Left renal pelvis (tissue), 4 donors: ENCODE measurements at regions not wholly inside any gene's neighbourhood (a gene's known extent, or its start where the extent isn't known, plus 50 kb on each side); places are given as distances from the start of the nearest gene placed in this dataset.
"Not testable (repeated sequence)": the region's sequence is repeated elsewhere in the genome, so short reads cannot be mapped to it uniquely, and the experiment has no call there.

ENCODE experiments used
- DNase-seq, 4 donors: peaks; one replicate each; pipeline ENCODE4 v3.0.0-alpha.2; 2013; ENCODE audit warnings: low read depth in 4 of 4, low spot score in 3 of 4

GRCh38 chr18:42530276-42530675 lies 575.2 kb downstream of the PIK3C3 start:
- DNase-seq: peak in 1 of 4 donors; percentile 41

- DNase-seq: no peak
Observed at GRCh38 chr18:42532119-42532518, 577.1 kb downstream of the PIK3C3 start.

- no peak for DNase-seq
Observed at GRCh38 chr18:42533009-42533575, 578.1 kb downstream of the PIK3C3 start.

GRCh38 chr18:42533616-42534015 lies 578.6 kb downstream of the PIK3C3 start:
- no peak for DNase-seq

- no peak for DNase-seq
Observed at GRCh38 chr18:42534313-42534712, 579.3 kb downstream of the PIK3C3 start.

DNA sequence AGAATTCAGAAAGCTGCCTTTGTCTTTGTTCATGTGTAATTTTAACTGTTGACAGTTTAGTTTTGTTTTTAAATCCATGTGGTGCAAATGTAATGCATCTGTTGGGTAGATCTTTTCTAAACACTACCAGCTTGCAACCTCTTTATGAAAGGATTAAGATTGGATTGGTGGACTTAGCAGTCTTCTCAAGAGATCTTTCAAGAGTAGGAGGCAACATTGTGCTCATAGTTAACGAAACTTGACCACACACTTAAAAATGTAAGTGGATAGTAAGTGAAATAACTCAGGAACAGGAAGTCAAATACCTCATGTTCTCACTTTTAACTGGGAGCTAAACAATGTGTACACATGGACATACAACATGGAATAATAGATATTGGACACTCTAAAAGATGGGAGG lies 579.0 kb downstream of the RIT2 start:
- DNase-seq: no peak

GRCh38 chr18:42537291-42537690 lies 578.2 kb downstream of the RIT2 start:
- no peak for DNase-seq

DNA sequence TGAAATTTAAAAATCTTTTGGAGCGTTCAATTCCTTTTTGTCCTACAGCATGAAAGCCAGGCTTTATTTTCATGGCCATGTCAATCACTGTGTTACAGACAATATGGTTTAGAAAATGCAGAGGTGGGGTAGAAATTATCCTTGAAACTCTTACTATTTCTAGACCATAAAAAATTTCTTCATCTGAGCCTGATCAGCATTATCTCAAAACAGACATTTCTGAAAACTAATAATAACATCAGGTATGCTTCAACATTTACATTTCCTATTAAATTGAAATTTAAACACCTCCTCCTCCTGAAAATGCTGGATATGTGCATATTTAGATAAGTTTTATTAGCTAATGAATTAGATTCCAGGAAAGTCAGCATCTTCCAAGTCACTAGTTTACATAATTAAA lies 570.6 kb downstream of the RIT2 start:
- no peak for DNase-seq

- DNase-seq: no peak
Observed at GRCh38 chr18:42545825-42546224, 569.7 kb downstream of the RIT2 start.

- no peak for DNase-seq
Observed at GRCh38 chr18:42548493-42548892, 567.0 kb downstream of the RIT2 start.

GRCh38 chr18:42549596-42549995 lies 565.9 kb downstream of the RIT2 start:
- DNase-seq: no peak

- DNase-seq: not testable (repeated sequence)
Observed at GRCh38 chr18:42552559-42552958, 562.9 kb downstream of the RIT2 start.

- no peak for DNase-seq
Observed at GRCh38 chr18:42559069-42559690, 556.3 kb downstream of the RIT2 start.

- DNase-seq: no peak
Observed at GRCh38 chr18:42561521-42561920, 554.0 kb downstream of the RIT2 start.

GRCh38 chr18:42563995-42564394 lies 551.5 kb downstream of the RIT2 start:
- DNase-seq: no peak

DNA sequence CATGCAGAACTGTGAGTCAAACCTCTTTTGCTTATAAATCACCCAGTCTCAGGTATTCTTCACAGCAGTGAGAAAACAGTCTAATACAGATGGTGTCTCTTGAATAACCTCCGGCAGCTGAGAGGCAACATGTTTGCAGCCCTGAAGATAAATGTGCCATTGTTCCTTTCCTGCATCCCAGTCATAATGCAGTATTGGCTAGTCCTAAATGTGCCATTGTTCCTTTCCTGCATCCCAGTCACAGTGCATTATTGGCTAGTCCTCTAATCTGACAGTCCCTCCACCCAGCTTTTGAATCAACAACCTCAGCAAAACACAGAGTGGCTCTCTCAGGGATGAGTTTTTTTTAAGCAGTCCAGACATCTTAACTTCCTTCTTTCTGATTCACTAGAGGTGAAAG lies 550.7 kb downstream of the RIT2 start:
- no peak for DNase-seq

- DNase-seq: no peak
Observed at GRCh38 chr18:42568773-42569172, 546.7 kb downstream of the RIT2 start.

GRCh38 chr18:42574871-42575270 lies 540.6 kb downstream of the RIT2 start:
- no peak for DNase-seq

DNA sequence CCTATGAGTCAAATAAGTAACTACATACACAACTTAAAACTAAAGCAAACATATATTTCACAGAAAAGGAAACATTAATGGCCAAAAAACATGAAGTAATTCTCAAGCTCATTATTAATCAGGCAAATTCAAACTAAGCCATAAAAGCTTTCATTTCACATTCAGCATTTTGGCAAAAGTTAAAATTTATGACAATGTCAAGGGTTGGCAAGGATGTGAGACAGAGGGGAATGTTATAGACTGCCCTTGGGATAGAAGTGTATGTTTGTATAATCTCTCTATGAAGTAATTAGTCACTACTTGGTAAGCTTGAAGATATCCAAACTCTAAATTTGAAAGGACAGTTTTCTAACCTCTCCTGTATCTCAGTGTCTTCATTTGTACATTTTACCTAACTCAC lies 539.4 kb downstream of the RIT2 start:
- DNase-seq: no peak

DNA sequence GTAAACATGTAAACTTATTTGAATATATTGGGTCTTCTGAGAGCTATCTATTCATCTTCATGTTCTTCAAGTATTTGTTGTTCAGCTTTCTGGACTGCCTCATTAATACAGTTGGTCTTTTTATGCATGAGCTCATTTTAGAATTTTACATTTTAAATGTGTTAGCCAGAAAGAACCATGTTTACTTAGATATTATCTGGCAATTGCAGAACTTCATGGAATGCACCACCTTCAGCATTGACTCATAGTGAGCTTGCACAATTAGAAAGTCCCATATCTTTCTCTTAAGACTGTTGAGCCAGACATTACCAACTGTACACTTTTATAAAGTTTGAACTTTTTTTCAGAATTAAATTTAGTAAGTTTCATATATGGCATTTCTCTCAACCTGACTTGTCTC lies 536.7 kb downstream of the RIT2 start:
- DNase-seq: no peak

- DNase-seq: no peak
Observed at GRCh38 chr18:42582266-42582665, 533.2 kb downstream of the RIT2 start.

DNA sequence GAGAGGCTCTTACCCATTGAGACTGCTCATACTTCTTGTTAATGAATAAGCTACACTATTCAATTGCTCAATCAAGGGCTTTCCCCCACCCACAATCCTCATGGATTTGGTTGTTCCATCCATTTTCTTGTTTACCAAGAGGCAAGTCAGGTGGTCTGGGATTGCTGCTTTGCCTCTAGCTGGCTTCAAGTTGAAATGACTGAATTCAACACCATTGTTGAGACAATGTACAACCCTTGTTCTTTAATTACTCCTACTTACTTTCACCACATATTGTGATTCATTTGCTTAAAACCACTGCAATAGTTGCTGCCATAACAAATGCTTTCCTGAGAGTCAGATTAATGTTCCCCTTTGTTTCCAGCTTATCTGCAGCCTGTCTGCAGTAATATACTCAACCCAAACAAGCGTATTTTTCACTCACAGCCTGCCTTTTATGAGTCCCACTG lies 532.2 kb downstream of the RIT2 start:
- DNase-seq: no peak

DNA sequence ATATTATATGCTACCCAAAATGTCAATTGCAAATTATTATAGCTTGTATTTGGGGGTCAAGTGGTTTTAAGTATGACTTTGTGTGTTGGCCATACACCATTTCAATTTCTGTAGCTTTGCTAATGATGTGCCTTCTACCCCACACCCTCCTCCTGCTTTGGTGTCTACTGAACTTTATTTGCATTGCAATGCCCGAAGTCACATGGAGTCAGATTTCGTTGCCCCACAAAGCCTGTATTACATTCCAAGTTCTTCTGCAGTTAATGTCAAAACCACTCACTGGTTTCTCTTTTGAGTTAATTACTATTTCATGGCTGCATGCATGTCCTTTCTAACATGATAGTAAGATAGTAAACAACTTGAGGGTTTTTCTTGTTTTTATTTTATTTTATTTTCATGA lies 528.9 kb downstream of the RIT2 start:
- no peak for DNase-seq
